ENCODE measurements at regions not wholly inside any gene's neighbourhood (a gene's known extent, or its start where the extent isn't known, plus 50 kb on each side); places are given as distances from the start of the nearest gene placed in this dataset.
"Not testable (repeated sequence)": the region's sequence is repeated elsewhere in the genome, so short reads cannot be mapped to it uniquely, and the experiment has no call there.

- DNase-seq = no peak
These were observed 706.2 kb downstream of the GALC start for GRCh38 chr14:87286826-87287225.

GRCh38 chr14:87286191-87286590, 706.8 kb downstream of the GALC start:
- DNase-seq = no peak

- no peak for DNase-seq
These were observed 707.5 kb downstream of the GALC start for GRCh38 chr14:87285506-87285905.

GRCh38 chr14:87283547-87283946, 709.4 kb downstream of the GALC start:
- no peak for DNase-seq

- DNase-seq = no peak
These were observed 710.7 kb downstream of the GALC start for GRCh38 chr14:87282266-87282665.

- peak; percentile 9 for DNase-seq
These were observed 714.6 kb downstream of the GALC start for GRCh38 chr14:87278415-87278814.

- DNase-seq = no peak
These were observed 721.7 kb downstream of the GALC start for GRCh38 chr14:87271331-87271730.

- no peak for DNase-seq
These were observed 724.0 kb downstream of the GALC start for GRCh38 chr14:87268997-87269396.

- DNase-seq = no peak
These were observed 728.2 kb downstream of the GALC start for GRCh38 chr14:87264796-87265195.

GRCh38 chr14:87264272-87264785, 728.7 kb downstream of the GALC start:
- DNase-seq = no peak

GRCh38 chr14:87261621-87262020, 731.4 kb downstream of the GALC start:
- no peak for DNase-seq

GRCh38 chr14:87260460-87260859, 732.5 kb downstream of the GALC start:
- no peak for DNase-seq

GRCh38 chr14:87257421-87257820, 735.6 kb downstream of the GALC start:
- no peak for DNase-seq

GRCh38 chr14:87255058-87255457, 737.9 kb downstream of the GALC start:
- no peak for DNase-seq

- no peak for DNase-seq
These were observed 738.6 kb downstream of the GALC start for GRCh38 chr14:87254331-87254874.

GRCh38 chr14:87253791-87254190, 739.2 kb downstream of the GALC start:
- DNase-seq = not testable (repeated sequence)

GRCh38 chr14:87252103-87252502, 740.9 kb downstream of the GALC start:
- DNase-seq = peak; percentile 7

- no peak for DNase-seq
These were observed 742.0 kb downstream of the GALC start for GRCh38 chr14:87251011-87251410.

- peak; percentile 9 for DNase-seq
These were observed 751.8 kb downstream of the GALC start for GRCh38 chr14:87241018-87241768.

GRCh38 chr14:87240319-87240718, 752.7 kb downstream of the GALC start:
- not testable (repeated sequence) for DNase-seq

- no peak for DNase-seq
These were observed 759.1 kb downstream of the GALC start for GRCh38 chr14:87233806-87234384.

GRCh38 chr14:87233266-87233665, 759.7 kb downstream of the GALC start:
- DNase-seq = no peak

GRCh38 chr14:87231336-87232026, 761.5 kb downstream of the GALC start:
- peak; percentile 23 for DNase-seq

- no peak for DNase-seq
These were observed 762.3 kb downstream of the GALC start for GRCh38 chr14:87230726-87231125.
